ENCODE measurements at regions not wholly inside any gene's neighbourhood (a gene's known extent, or its start where the extent isn't known, plus 50 kb on each side); places are given as distances from the start of the nearest gene placed in this dataset.

DNA sequence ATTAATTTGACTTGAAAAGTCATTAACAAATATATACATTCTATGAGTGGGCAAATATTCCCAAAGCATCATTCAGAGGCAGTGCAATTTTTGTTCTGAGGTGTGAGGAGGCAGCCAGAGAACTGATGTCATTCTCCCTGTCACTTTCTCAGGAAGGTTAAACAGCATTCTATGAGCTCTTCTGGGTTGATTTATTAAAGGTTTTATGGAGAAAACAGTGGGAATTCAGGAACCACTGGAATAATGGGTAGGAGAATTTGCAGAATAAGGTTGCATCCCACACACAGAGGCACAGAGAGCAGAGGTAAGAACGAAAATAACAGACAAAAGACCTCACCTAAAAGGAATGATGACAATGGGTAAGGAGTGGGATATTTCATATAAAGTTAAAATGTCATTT, 860.6 kb downstream of the TFAP2A start:
- TF ChIP-seq, protein P1, sequence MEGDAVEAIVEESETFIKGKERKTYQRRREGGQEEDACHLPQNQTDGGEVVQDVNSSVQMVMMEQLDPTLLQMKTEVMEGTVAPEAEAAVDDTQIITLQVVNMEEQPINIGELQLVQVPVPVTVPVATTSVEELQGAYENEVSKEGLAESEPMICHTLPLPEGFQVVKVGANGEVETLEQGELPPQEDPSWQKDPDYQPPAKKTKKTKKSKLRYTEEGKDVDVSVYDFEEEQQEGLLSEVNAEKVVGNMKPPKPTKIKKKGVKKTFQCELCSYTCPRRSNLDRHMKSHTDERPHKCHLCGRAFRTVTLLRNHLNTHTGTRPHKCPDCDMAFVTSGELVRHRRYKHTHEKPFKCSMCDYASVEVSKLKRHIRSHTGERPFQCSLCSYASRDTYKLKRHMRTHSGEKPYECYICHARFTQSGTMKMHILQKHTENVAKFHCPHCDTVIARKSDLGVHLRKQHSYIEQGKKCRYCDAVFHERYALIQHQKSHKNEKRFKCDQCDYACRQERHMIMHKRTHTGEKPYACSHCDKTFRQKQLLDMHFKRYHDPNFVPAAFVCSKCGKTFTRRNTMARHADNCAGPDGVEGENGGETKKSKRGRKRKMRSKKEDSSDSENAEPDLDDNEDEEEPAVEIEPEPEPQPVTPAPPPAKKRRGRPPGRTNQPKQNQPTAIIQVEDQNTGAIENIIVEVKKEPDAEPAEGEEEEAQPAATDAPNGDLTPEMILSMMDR (IDR thresholded peaks at IDR 0.05) = no peak
- TF ChIP-seq POLR2A (IDR thresholded peaks at IDR 0.05) = no peak
